ENCODE measurements at regions not wholly inside any gene's neighbourhood (a gene's known extent, or its start where the extent isn't known, plus 50 kb on each side); places are given as distances from the start of the nearest gene placed in this dataset.
A peak's percentile ranks its signal among the peaks of the same experiment; 100 is the strongest.

- peak; percentile 43 for FAIRE-seq
Observed at GRCh38 chr12:95412482-95413311, 61.3 kb upstream of the METAP2 start.

GRCh38 chr12:95413576-95413975, 60.4 kb upstream of the METAP2 start:
- no peak for FAIRE-seq

GRCh38 chr12:95415451-95415850, 58.5 kb upstream of the METAP2 start:
- no peak for FAIRE-seq

- no peak for FAIRE-seq
Observed at GRCh38 chr12:95416111-95416636, 57.8 kb upstream of the METAP2 start.

DNA sequence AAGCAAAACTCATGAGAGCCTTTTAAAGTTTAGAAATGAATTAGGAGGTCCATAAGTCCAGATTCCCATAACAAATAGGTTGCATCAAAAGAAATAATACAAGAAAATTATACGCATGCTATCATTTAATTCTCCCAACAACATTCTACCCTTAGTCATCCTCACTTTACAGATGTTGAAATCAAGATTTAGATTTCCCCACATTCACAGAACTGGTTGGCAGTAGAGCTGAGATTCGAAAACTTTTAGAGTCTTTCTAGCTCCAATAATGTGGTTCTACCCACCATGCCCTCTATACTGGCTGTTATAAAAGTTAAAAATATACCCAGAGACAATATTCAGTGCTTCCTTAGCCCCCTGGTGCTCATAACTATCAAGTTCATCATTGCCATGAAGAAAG, 56.6 kb upstream of the METAP2 start:
- no peak for FAIRE-seq

DNA sequence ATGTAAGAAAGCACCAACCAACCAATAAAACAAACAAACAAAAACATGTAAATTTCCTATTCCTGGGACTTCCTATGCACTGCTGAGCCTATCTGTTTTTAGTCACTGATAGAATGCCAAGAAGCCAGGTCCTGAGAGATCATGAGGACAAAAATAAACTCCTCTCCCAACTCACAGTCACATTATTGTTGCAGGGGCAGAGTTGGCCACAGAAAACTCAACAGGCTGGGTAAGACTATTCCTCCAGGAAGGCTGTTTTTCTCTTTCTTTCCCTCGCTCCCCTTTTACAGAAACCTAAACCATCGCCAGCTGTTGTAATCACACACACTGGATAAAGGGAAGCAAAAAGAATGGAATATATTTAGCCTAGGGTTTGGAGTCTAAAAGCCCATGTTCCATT, 55.8 kb upstream of the METAP2 start:
- no peak for FAIRE-seq
